K562 (cell line): ENCODE measurements at regions not wholly inside any gene's neighbourhood (a gene's known extent, or its start where the extent isn't known, plus 50 kb on each side); places are given as distances from the start of the nearest gene placed in this dataset.

Experiments
- ATAC-seq: fragments of 200-7000 bp; cut with Tn5 transposase; 3 replicates; pipeline ENCODE4 v1.9.1; 2020; ENCODE audit warnings: moderate library complexity
- BruUV-seq: library from RNA; stranded (reverse); fragments of 400-500 nt; replicated peaks from 2 replicates; lab custom pipeline; 2021; lab: Mats Ljungman, UMichigan
- CTCF ChIA-PET: fragments of 300-600 bp; formaldehyde crosslinking; extraction: SDS; loops from one replicate; lab custom pipeline; 2021; ENCODE audit warnings: low intra/inter-chr PET ratio; lab: Yijun Ruan, JAX
- POLR2A ChIA-PET: fragments of 300-600, 350-650 bp; sonication (Branson Sonifier 250); formaldehyde crosslinking; extraction: SDS; loops from one replicate; lab custom pipeline; 2021; ENCODE audit warnings: antibody characterized with exemption, inconsistent platforms; lab: Yijun Ruan, JAX
- DNase-seq, 4 experiments: peaks; one replicate each; pipeline versions ENCODE4 v3.0.0 to v3.0.0-alpha.2; 2011 to 2018; ENCODE audit warnings: low spot score in 3 of 4, mixed read lengths in 3 of 4; ENCODE audit errors: extremely low read depth in 1 of 4
- FAIRE-seq: peaks from 2 replicates; lab custom pipeline; 2011; peaks lifted over from hg19 to GRCh38; lab: Jason Lieb, UNC
- H2AFZ ChIP-seq: 2 replicates; pipeline ENCODE4 v1.6.0; 2011; ENCODE audit warnings: low read depth, low read length, control low read depth, inconsistent platforms
- H3K27ac ChIP-seq: fragments of 200-600 bp; 3 replicates; pipeline ENCODE4 v1.8.0; 2011; ENCODE audit warnings: low read depth, mild to moderate bottlenecking, control low read depth, inconsistent platforms, low read length, moderate library complexity, mixed read lengths; ENCODE audit errors: extremely low read depth
- H3K27me3 ChIP-seq, 2 experiments: fragments of 300-600 bp in 1 of 2; 2 replicates in 1 of 2; 3 replicates in 1 of 2; pipeline versions ENCODE4 v1.6.0 to v1.8.0; 2011; ENCODE audit warnings: inconsistent platforms in 2 of 2, low read length in 2 of 2, mild to moderate bottlenecking in 1 of 2, mixed read lengths in 1 of 2, moderate library complexity in 1 of 2; ENCODE audit not compliant: control insufficient read depth in 2 of 2, insufficient read depth in 2 of 2
- H3K36me3 ChIP-seq: fragments of 300-600 bp; 3 replicates; pipeline ENCODE4 v1.8.0; 2011; ENCODE audit warnings: mild to moderate bottlenecking, low read length, inconsistent platforms; ENCODE audit not compliant: control insufficient read depth, insufficient read depth
- H3K4me1 ChIP-seq, 2 experiments: fragments of 200-600 bp in 1 of 2; replicated peaks in 1 of 2; 2 replicates in 1 of 2; 3 replicates in 1 of 2; pipeline versions ENCODE4 v1.5.1 to v1.8.0; 2011; ENCODE audit warnings: inconsistent platforms in 2 of 2, low read length in 2 of 2, mild to moderate bottlenecking in 1 of 2, mixed read lengths in 1 of 2, moderate library complexity in 1 of 2; ENCODE audit not compliant: control insufficient read depth in 2 of 2, insufficient read depth in 2 of 2
- H3K4me2 ChIP-seq: 2 replicates; pipeline ENCODE4 v1.6.1; 2011; ENCODE audit warnings: low read length, control low read depth, inconsistent platforms, mixed read lengths; ENCODE audit not compliant: insufficient read depth
- H3K4me3 ChIP-seq: fragments of 200-600 bp; sonication (generic), shearing (Covaris generic); 2 replicates; pipeline ENCODE4 v1.5.1; 2016; ENCODE audit warnings: control low read depth, inconsistent platforms
- H3K79me2 ChIP-seq: fragments of 200-600 bp; 3 replicates; pipeline ENCODE4 v1.8.0; 2011; ENCODE audit warnings: low read length, inconsistent platforms; ENCODE audit not compliant: control insufficient read depth, insufficient read depth
- H3K9ac ChIP-seq, 2 experiments: 2 replicates each; pipeline versions ENCODE4 v1.6.0 to v1.6.1; 2011; ENCODE audit warnings: low read depth in 2 of 2, low read length in 2 of 2, control low read depth in 1 of 2, inconsistent platforms in 1 of 2, mild to moderate bottlenecking in 1 of 2, mixed read lengths in 1 of 2; ENCODE audit not compliant: insufficient read depth in 1 of 2
- H3K9me1 ChIP-seq: one replicate; pipeline ENCODE4 v1.6.0; 2011; ENCODE audit warnings: inconsistent platforms, mild to moderate bottlenecking, low read length, moderate library complexity; ENCODE audit not compliant: control insufficient read depth, insufficient read depth
- H3K9me3 ChIP-seq: replicated peaks from 2 replicates; pipeline ENCODE4 v1.5.1; 2011; ENCODE audit warnings: low read depth, low read length, inconsistent platforms; ENCODE audit not compliant: control insufficient read depth, insufficient read depth
- H4K20me1 ChIP-seq: replicated peaks from 2 replicates; pipeline ENCODE4 v1.6.1; 2011; ENCODE audit warnings: low read length, inconsistent platforms, mixed read lengths; ENCODE audit not compliant: control insufficient read depth, insufficient read depth
- EWSR1 ChIP-seq: fragments of 450-650 bp; IDR thresholded peaks from 2 replicates; pipeline ENCODE4 v1.6.1; 2018; ENCODE audit warnings: borderline replicate concordance, mild to moderate bottlenecking, low read depth, moderate library complexity; ENCODE audit not compliant: partially characterized antibody
- NR2C1 ChIP-seq, 2 experiments: fragments of 450-650 bp; IDR thresholded peaks; 2 replicates each; pipeline ENCODE4 v1.6.1; 2017; ENCODE audit warnings: mild to moderate bottlenecking in 2 of 2, antibody characterized with exemption in 1 of 2, inconsistent platforms in 1 of 2, missing compliant biosample characterization in 1 of 2, missing genetic modification characterization in 1 of 2
- WGBS: fragments of 100-300 bp; shearing (Covaris generic); methylation state at CpG from one replicate; pipeline ENCODE4 v1.1.6; 2016; ENCODE audit warnings: low coverage, mixed read lengths; ENCODE audit not compliant: insufficient coverage; ENCODE audit errors: missing lambda C conversion rate; 5-methylcytosine and 5-hydroxymethylcytosine counted together
- in situ Hi-C: fragments of 300-500 bp; cut with MboI; formaldehyde crosslinking; loops from 4 replicates; pipeline ENCODE4 v1.15.0; 2018; ENCODE audit warnings: inconsistent platforms, mixed read lengths
- intact Hi-C: fragments of 100-400 bp; cut with micrococcal nuclease; formaldehyde crosslinking; loops from 2 replicates; pipeline ENCODE4 v1.14.2; 2022
- TF ChIP-seq, protein P1 (sequence below), 3 experiments: fragments of 200-800 bp in 1 of 3; fragments of 250-450 bp in 1 of 3; fragments of 450-650 bp in 1 of 3; sonication (Bioruptor Pico) in 1 of 3; sonication (Bioruptor generic) in 1 of 3; formaldehyde crosslinking in 1 of 3; IDR thresholded peaks; 2 replicates each; pipeline versions ENCODE4 v1.6.1 to v1.8.0; 2016 to 2022; ENCODE audit warnings: mild to moderate bottlenecking in 2 of 3, missing genetic modification characterization in 2 of 3, missing compliant biosample characterization in 1 of 3, moderate library complexity in 1 of 3

DNA sequence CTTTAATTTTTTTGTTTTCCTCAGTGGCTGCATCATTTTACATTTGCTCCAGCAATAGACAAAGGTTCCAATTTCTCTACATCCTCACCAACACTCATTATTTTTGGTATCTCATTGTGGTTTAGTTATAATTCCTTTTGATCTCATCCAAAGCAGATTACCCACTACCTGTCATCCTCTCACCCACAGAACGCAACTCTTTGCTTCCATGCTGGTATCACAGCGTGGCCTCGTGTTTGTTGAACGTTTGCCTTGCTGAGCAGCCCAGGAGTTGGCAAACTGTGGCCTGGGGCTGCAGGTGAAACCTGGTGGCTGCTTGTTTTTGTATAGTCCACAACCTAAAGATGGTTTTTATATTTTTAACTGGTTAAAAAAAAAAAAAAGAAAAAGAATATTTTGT is 181.9 kb downstream of the BCAS1 start:
- CTCF ChIA-PET = no interaction called here
- Histone ChIP-seq H3K36me3 (no peaks in the 10 kb centered on the region), H2AFZ (no peak overlapping the region), H3K27me3 (no peaks in the 10 kb centered on the region), H3K4me2 (no peak overlapping the region), H3K79me2 (no peaks in the 10 kb centered on the region), H3K4me1 (peaks cover 0 to 8% of the 10 kb centered on the region in 2 experiments; a peak in 1 of 5 replicates), H3K27ac (no peak overlapping the region), H3K9me3 (no peaks in the 10 kb centered on the region), H3K9me1 (no peaks in the 10 kb centered on the region), H4K20me1 (no peaks in the 10 kb centered on the region), H3K4me3 (no peak overlapping the region), H3K9ac (no peak overlapping the region)
- ATAC-seq (no peak), FAIRE-seq (no peak), DNase-seq (no peak)
- WGBS = 24% methylated on average over 4 of the region's 4 CpGs
- in situ Hi-C loops = no loop called here
- POLR2A ChIA-PET = no interaction called here
- no TSS peak for BruUV-seq
- TF ChIP-seq, protein P1, sequence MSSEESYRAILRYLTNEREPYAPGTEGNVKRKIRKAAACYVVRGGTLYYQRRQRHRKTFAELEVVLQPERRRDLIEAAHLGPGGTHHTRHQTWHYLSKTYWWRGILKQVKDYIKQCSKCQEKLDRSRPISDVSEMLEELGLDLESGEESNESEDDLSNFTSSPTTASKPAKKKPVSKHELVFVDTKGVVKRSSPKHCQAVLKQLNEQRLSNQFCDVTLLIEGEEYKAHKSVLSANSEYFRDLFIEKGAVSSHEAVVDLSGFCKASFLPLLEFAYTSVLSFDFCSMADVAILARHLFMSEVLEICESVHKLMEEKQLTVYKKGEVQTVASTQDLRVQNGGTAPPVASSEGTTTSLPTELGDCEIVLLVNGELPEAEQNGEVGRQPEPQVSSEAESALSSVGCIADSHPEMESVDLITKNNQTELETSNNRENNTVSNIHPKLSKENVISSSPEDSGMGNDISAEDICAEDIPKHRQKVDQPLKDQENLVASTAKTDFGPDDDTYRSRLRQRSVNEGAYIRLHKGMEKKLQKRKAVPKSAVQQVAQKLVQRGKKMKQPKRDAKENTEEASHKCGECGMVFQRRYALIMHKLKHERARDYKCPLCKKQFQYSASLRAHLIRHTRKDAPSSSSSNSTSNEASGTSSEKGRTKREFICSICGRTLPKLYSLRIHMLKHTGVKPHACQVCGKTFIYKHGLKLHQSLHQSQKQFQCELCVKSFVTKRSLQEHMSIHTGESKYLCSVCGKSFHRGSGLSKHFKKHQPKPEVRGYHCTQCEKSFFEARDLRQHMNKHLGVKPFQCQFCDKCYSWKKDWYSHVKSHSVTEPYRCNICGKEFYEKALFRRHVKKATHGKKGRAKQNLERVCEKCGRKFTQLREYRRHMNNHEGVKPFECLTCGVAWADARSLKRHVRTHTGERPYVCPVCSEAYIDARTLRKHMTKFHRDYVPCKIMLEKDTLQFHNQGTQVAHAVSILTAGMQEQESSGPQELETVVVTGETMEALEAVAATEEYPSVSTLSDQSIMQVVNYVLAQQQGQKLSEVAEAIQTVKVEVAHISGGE (CRISPR knock-in tag; IDR thresholded peaks at IDR 0.05) = peak in 1 of 3 experiments; percentile 71; a peak in 2 of 6 replicates
- TF ChIP-seq NR2C1 (IDR thresholded peaks at IDR 0.05) (no peak), NR2C1 (tag; IDR thresholded peaks at IDR 0.05) (no peak), EWSR1 (peak; percentile 42)
- intact Hi-C loops = no loop called here
